HEK293 (cell line): ENCODE measurements at regions not wholly inside any gene's neighbourhood (a gene's known extent, or its start where the extent isn't known, plus 50 kb on each side); places are given as distances from the start of the nearest gene placed in this dataset.

Experiments
- CTCF ChIA-PET: fragments of 350-600 bp; formaldehyde crosslinking; extraction: SDS; loops from one replicate; lab custom pipeline; 2021; ENCODE audit warnings: antibody characterized with exemption; lab: Yijun Ruan, JAX
- POLR2A ChIA-PET: fragments of 300-600 bp; formaldehyde crosslinking; extraction: SDS; loops from one replicate; lab custom pipeline; 2020; ENCODE audit warnings: antibody characterized with exemption, inconsistent platforms; lab: Yijun Ruan, JAX
- H3K27ac ChIP-seq: fragments of 200-500 bp; sonication (Bioruptor generic); 2 replicates; pipeline ENCODE4 v1.5.1; 2014; ENCODE audit warnings: low read depth, low read length, control low read depth, inconsistent platforms; ENCODE audit errors: extremely low read depth
- H3K36me3 ChIP-seq, 2 experiments: fragments of 200-500 bp in 1 of 2; sonication (Bioruptor generic) in 1 of 2; 1 replicate in 1 of 2; 2 replicates in 1 of 2; pipeline ENCODE4 v1.5.1; 2014 to 2017; ENCODE audit warnings: inconsistent platforms in 2 of 2, low read length in 2 of 2; ENCODE audit not compliant: control insufficient read depth in 2 of 2, insufficient read depth in 1 of 2
- H3K4me1 ChIP-seq: fragments of 200-500 bp; sonication (Bioruptor generic); 2 replicates; pipeline ENCODE4 v1.5.1; 2014; ENCODE audit warnings: mild to moderate bottlenecking, low read length, inconsistent platforms; ENCODE audit not compliant: control insufficient read depth, insufficient read depth
- H3K4me3 ChIP-seq: 2 replicates; pipeline ENCODE4 v1.5.1; 2011; ENCODE audit warnings: low read depth, mild to moderate bottlenecking, control low read depth, low read length, moderate library complexity
- H3K9me3 ChIP-seq: fragments of 200-500 bp; sonication (Bioruptor generic); 2 replicates; pipeline ENCODE4 v1.5.1; 2014; ENCODE audit warnings: low read depth, low read length, inconsistent platforms; ENCODE audit not compliant: control insufficient read depth, insufficient read depth
- GLI2 ChIP-seq: fragments of 450-650 bp; formaldehyde crosslinking; IDR thresholded peaks from 2 replicates; pipeline ENCODE4; 2017; ENCODE audit warnings: missing biosample characterization, missing genetic modification characterization, low read depth, borderline replicate concordance
- GLI4 ChIP-seq: fragments of 450-650 bp; formaldehyde crosslinking; IDR thresholded peaks from 2 replicates; pipeline ENCODE4 v1.5.1; 2016; ENCODE audit warnings: missing biosample characterization, missing genetic modification characterization
- IKZF3 ChIP-seq: fragments of 450-650 bp; IDR thresholded peaks from 2 replicates; pipeline ENCODE4 v1.5.0; 2018; ENCODE audit warnings: missing biosample characterization, mild to moderate bottlenecking, missing genetic modification characterization, moderate library complexity
- SP2 ChIP-seq: fragments of 450-650 bp; formaldehyde crosslinking; IDR thresholded peaks from 2 replicates; pipeline ENCODE4 v1.5.1; 2016; ENCODE audit warnings: missing biosample characterization, missing genetic modification characterization
- ZIC2 ChIP-seq: fragments of 450-650 bp; formaldehyde crosslinking; IDR thresholded peaks from 2 replicates; pipeline ENCODE4 v1.5.1; 2016; ENCODE audit warnings: missing biosample characterization, missing genetic modification characterization
- ZNF114 ChIP-seq: fragments of 450-650 bp; formaldehyde crosslinking; IDR thresholded peaks from 2 replicates; pipeline ENCODE4 v1.5.0; 2017; ENCODE audit warnings: missing biosample characterization, missing genetic modification characterization
- ZNF248 ChIP-seq: fragments of 450-650 bp; formaldehyde crosslinking; IDR thresholded peaks from 2 replicates; pipeline ENCODE4 v1.5.1; 2017; ENCODE audit warnings: missing biosample characterization, missing genetic modification characterization
- ZNF292 ChIP-seq: fragments of 450-650 bp; formaldehyde crosslinking; IDR thresholded peaks from 2 replicates; pipeline ENCODE4 v1.5.1; 2016; ENCODE audit warnings: low read depth, missing biosample characterization, missing genetic modification characterization, borderline replicate concordance
- ZNF394 ChIP-seq: fragments of 450-650 bp; formaldehyde crosslinking; IDR thresholded peaks from 2 replicates; pipeline ENCODE4 v1.5.1; 2016; ENCODE audit warnings: missing biosample characterization, missing genetic modification characterization, mild to moderate bottlenecking, moderate library complexity, borderline replicate concordance
- ZNF423 ChIP-seq: fragments of 450-650 bp; formaldehyde crosslinking; IDR thresholded peaks from 2 replicates; pipeline ENCODE4 v1.5.1; 2016; ENCODE audit warnings: missing biosample characterization, missing genetic modification characterization
- ZNF549 ChIP-seq: fragments of 450-650 bp; IDR thresholded peaks from 2 replicates; pipeline ENCODE4 v1.5.1; 2018; ENCODE audit warnings: missing biosample characterization, missing genetic modification characterization, mild to moderate bottlenecking, inconsistent platforms, moderate library complexity
- ZNF561 ChIP-seq: fragments of 450-650 bp; IDR thresholded peaks from 2 replicates; pipeline ENCODE4 v1.5.1; 2018; ENCODE audit warnings: missing biosample characterization, missing genetic modification characterization, borderline replicate concordance
- ZNF571 ChIP-seq: fragments of 450-650 bp; formaldehyde crosslinking; IDR thresholded peaks from 2 replicates; pipeline ENCODE4 v1.5.0; 2017; ENCODE audit warnings: missing biosample characterization, missing genetic modification characterization
- ZNF623 ChIP-seq: fragments of 450-650 bp; formaldehyde crosslinking; IDR thresholded peaks from 2 replicates; pipeline ENCODE4 v1.5.1; 2016; ENCODE audit warnings: missing biosample characterization, missing genetic modification characterization
- ZNF629 ChIP-seq: fragments of 450-650 bp; formaldehyde crosslinking; IDR thresholded peaks from 2 replicates; pipeline ENCODE4 v1.5.1; 2017; ENCODE audit warnings: missing biosample characterization, missing genetic modification characterization
- ZNF660 ChIP-seq: fragments of 450-650 bp; IDR thresholded peaks from 2 replicates; pipeline ENCODE4 v1.5.1; 2018; ENCODE audit warnings: missing biosample characterization, mild to moderate bottlenecking, missing genetic modification characterization
- ZNF776 ChIP-seq: fragments of 450-650 bp; formaldehyde crosslinking; IDR thresholded peaks from 2 replicates; pipeline ENCODE4 v1.5.0; 2017; ENCODE audit warnings: missing biosample characterization, missing genetic modification characterization, borderline replicate concordance
- ZNF791 ChIP-seq: fragments of 450-650 bp; formaldehyde crosslinking; IDR thresholded peaks from 2 replicates; pipeline ENCODE4 v1.5.1; 2016; ENCODE audit warnings: missing biosample characterization, missing genetic modification characterization
- TF ChIP-seq, protein P1 (sequence below): fragments of 450-650 bp; formaldehyde crosslinking; IDR thresholded peaks from 2 replicates; pipeline ENCODE4 v1.5.1; 2016; ENCODE audit warnings: missing biosample characterization, missing genetic modification characterization, low read depth
- TF ChIP-seq, protein P2 (sequence below): fragments of 450-650 bp; formaldehyde crosslinking; IDR thresholded peaks from 2 replicates; pipeline ENCODE4 v1.5.1; 2017; ENCODE audit warnings: missing biosample characterization, missing genetic modification characterization
- TF ChIP-seq, protein P3 (sequence below): fragments of 450-650 bp; formaldehyde crosslinking; IDR thresholded peaks from 2 replicates; pipeline ENCODE4 v1.5.1; 2016; ENCODE audit warnings: missing biosample characterization, missing genetic modification characterization, borderline replicate concordance
- TF ChIP-seq, protein P4 (sequence below): fragments of 450-650 bp; formaldehyde crosslinking; IDR thresholded peaks from 2 replicates; pipeline ENCODE4 v1.5.1; 2016; ENCODE audit warnings: missing biosample characterization, missing genetic modification characterization
- TF ChIP-seq, protein P5 (sequence below): fragments of 450-650 bp; formaldehyde crosslinking; IDR thresholded peaks from 2 replicates; pipeline ENCODE4; 2016; ENCODE audit warnings: missing biosample characterization, missing genetic modification characterization

DNA sequence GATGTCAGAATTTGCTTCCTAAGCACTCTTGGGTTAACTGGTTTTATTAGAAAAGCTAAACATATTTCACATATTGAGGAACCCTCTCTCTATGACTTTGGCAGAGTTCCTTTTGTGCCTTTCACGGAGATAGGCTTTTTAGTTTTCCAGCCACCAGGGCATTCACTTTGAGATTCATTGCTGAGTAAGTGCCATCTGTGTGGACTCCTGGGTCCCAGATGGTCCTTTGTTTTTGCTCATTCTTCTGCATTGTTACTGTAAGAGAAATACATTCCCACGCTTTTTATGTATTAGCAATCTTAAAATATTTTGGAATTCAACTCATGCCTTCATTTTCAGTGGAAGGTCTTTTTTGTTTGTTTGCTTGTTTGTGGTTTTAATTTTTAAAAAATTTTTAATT is 76.3 kb upstream of the PHACTR2 start (continued):
- TF ChIP-seq GLI2 (tag by site-specific recombination) (no peak), ZNF248 (tag by site-specific recombination) (no peak), ZNF423 (no peak), ZNF549 (tag by site-specific recombination) (no peak), ZNF660 (tag by site-specific recombination) (no peak)
- TF ChIP-seq, protein P1, sequence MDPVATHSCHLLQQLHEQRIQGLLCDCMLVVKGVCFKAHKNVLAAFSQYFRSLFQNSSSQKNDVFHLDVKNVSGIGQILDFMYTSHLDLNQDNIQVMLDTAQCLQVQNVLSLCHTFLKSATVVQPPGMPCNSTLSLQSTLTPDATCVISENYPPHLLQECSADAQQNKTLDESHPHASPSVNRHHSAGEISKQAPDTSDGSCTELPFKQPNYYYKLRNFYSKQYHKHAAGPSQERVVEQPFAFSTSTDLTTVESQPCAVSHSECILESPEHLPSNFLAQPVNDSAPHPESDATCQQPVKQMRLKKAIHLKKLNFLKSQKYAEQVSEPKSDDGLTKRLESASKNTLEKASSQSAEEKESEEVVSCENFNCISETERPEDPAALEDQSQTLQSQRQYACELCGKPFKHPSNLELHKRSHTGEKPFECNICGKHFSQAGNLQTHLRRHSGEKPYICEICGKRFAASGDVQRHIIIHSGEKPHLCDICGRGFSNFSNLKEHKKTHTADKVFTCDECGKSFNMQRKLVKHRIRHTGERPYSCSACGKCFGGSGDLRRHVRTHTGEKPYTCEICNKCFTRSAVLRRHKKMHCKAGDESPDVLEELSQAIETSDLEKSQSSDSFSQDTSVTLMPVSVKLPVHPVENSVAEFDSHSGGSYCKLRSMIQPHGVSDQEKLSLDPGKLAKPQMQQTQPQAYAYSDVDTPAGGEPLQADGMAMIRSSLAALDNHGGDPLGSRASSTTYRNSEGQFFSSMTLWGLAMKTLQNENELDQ (tag by site-specific recombination): no peak

DNA sequence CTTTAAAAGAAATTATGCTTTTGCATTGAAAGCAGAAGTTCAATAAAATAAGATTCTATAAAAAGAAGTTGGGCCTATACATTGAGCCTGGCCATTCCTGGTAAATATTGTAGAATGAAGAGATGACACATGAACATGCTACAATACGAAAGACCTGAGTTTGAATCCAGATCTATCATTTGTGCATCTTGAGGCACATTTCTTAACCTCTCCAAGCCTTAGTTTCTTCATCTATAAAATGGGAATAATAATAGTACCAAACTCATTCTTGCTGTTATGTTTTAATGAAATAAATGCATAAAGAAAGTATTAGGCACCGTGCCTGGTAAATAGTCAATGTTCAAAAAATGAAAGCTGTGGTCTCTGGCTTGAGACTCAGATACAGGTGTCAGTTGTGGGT is 76.9 kb upstream of the PHACTR2 start:
- no peaks in the 10 kb centered on the region for H3K36me3 ChIP-seq
- no peaks in the 10 kb centered on the region for H3K4me1 ChIP-seq
- CTCF ChIA-PET: interaction anchor here (0.6 to 3.4 kb wide), 5 partner anchors 8 to 837 kb away, joined by 3 to 25 read pairs (median 7); no protein-coding TSS in a partner anchor
- POLR2A ChIA-PET: no interaction called here
- no peak overlapping the region for H3K4me3 ChIP-seq
- no peak overlapping the region for H3K27ac ChIP-seq
- no peaks in the 10 kb centered on the region for H3K9me3 ChIP-seq
- TF ChIP-seq, protein P2, sequence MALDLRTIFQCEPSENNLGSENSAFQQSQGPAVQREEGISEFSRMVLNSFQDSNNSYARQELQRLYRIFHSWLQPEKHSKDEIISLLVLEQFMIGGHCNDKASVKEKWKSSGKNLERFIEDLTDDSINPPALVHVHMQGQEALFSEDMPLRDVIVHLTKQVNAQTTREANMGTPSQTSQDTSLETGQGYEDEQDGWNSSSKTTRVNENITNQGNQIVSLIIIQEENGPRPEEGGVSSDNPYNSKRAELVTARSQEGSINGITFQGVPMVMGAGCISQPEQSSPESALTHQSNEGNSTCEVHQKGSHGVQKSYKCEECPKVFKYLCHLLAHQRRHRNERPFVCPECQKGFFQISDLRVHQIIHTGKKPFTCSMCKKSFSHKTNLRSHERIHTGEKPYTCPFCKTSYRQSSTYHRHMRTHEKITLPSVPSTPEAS (tag by site-specific recombination): no peak
- TF ChIP-seq ZIC2 (no peak), IKZF3 (tag by site-specific recombination) (no peak), ZNF114 (tag by site-specific recombination) (no peak), ZNF394 (tag by site-specific recombination) (no peak), GLI4 (tag by site-specific recombination) (no peak), ZNF571 (no peak), ZNF776 (tag by site-specific recombination) (no peak), SP2 (tag by site-specific recombination) (no peak), ZNF292 (tag by site-specific recombination) (no peak), ZNF561 (no peak), ZNF791 (tag by site-specific recombination) (no peak), ZNF623 (tag by site-specific recombination) (no peak), ZNF629 (no peak)
- TF ChIP-seq, protein P3, sequence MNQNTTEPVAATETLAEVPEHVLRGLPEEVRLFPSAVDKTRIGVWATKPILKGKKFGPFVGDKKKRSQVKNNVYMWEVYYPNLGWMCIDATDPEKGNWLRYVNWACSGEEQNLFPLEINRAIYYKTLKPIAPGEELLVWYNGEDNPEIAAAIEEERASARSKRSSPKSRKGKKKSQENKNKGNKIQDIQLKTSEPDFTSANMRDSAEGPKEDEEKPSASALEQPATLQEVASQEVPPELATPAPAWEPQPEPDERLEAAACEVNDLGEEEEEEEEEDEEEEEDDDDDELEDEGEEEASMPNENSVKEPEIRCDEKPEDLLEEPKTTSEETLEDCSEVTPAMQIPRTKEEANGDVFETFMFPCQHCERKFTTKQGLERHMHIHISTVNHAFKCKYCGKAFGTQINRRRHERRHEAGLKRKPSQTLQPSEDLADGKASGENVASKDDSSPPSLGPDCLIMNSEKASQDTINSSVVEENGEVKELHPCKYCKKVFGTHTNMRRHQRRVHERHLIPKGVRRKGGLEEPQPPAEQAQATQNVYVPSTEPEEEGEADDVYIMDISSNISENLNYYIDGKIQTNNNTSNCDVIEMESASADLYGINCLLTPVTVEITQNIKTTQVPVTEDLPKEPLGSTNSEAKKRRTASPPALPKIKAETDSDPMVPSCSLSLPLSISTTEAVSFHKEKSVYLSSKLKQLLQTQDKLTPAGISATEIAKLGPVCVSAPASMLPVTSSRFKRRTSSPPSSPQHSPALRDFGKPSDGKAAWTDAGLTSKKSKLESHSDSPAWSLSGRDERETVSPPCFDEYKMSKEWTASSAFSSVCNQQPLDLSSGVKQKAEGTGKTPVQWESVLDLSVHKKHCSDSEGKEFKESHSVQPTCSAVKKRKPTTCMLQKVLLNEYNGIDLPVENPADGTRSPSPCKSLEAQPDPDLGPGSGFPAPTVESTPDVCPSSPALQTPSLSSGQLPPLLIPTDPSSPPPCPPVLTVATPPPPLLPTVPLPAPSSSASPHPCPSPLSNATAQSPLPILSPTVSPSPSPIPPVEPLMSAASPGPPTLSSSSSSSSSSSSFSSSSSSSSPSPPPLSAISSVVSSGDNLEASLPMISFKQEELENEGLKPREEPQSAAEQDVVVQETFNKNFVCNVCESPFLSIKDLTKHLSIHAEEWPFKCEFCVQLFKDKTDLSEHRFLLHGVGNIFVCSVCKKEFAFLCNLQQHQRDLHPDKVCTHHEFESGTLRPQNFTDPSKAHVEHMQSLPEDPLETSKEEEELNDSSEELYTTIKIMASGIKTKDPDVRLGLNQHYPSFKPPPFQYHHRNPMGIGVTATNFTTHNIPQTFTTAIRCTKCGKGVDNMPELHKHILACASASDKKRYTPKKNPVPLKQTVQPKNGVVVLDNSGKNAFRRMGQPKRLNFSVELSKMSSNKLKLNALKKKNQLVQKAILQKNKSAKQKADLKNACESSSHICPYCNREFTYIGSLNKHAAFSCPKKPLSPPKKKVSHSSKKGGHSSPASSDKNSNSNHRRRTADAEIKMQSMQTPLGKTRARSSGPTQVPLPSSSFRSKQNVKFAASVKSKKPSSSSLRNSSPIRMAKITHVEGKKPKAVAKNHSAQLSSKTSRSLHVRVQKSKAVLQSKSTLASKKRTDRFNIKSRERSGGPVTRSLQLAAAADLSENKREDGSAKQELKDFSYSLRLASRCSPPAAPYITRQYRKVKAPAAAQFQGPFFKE (tag by site-specific recombination): no peak
- TF ChIP-seq, protein P4, sequence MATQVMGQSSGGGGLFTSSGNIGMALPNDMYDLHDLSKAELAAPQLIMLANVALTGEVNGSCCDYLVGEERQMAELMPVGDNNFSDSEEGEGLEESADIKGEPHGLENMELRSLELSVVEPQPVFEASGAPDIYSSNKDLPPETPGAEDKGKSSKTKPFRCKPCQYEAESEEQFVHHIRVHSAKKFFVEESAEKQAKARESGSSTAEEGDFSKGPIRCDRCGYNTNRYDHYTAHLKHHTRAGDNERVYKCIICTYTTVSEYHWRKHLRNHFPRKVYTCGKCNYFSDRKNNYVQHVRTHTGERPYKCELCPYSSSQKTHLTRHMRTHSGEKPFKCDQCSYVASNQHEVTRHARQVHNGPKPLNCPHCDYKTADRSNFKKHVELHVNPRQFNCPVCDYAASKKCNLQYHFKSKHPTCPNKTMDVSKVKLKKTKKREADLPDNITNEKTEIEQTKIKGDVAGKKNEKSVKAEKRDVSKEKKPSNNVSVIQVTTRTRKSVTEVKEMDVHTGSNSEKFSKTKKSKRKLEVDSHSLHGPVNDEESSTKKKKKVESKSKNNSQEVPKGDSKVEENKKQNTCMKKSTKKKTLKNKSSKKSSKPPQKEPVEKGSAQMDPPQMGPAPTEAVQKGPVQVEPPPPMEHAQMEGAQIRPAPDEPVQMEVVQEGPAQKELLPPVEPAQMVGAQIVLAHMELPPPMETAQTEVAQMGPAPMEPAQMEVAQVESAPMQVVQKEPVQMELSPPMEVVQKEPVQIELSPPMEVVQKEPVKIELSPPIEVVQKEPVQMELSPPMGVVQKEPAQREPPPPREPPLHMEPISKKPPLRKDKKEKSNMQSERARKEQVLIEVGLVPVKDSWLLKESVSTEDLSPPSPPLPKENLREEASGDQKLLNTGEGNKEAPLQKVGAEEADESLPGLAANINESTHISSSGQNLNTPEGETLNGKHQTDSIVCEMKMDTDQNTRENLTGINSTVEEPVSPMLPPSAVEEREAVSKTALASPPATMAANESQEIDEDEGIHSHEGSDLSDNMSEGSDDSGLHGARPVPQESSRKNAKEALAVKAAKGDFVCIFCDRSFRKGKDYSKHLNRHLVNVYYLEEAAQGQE: no peak
- TF ChIP-seq, protein P5, sequence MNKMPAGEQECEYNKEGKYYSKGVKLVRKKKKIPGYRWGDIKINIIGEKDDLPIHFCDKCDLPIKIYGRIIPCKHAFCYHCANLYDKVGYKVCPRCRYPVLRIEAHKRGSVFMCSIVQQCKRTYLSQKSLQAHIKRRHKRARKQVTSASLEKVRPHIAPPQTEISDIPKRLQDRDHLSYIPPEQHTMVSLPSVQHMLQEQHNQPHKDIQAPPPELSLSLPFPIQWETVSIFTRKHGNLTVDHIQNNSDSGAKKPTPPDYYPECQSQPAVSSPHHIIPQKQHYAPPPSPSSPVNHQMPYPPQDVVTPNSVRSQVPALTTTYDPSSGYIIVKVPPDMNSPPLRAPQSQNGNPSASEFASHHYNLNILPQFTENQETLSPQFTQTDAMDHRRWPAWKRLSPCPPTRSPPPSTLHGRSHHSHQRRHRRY (tag by site-specific recombination): no peak
